GM12878 (cell line): ENCODE measurements at regions not wholly inside any gene's neighbourhood (a gene's known extent, or its start where the extent isn't known, plus 50 kb on each side); places are given as distances from the start of the nearest gene placed in this dataset.

ENCODE experiments used
- SIX5 ChIP-seq: IDR thresholded peaks from 2 replicates; pipeline ENCODE4 v1.6.1; 2011; ENCODE audit warnings: mild to moderate bottlenecking, low read depth, low read length, moderate library complexity; ENCODE audit not compliant: severe bottlenecking
- TAF1 ChIP-seq: IDR thresholded peaks from 2 replicates; pipeline ENCODE4 v1.6.1; 2011; ENCODE audit warnings: mild to moderate bottlenecking, low read depth, low read length, borderline replicate concordance
- TCF3 ChIP-seq: IDR thresholded peaks from 2 replicates; pipeline ENCODE4 v1.6.1; 2012; ENCODE audit warnings: low read depth, mild to moderate bottlenecking, low read length, borderline replicate concordance; ENCODE audit not compliant: insufficient read depth
- ZNF217 ChIP-seq: fragments of 450-650 bp; IDR thresholded peaks from 2 replicates; pipeline ENCODE4 v1.6.1; 2017; ENCODE audit warnings: antibody characterized with exemption, mild to moderate bottlenecking
- ZNF622 ChIP-seq: fragments of 450-650 bp; IDR thresholded peaks from 2 replicates; pipeline ENCODE4 v1.6.1; 2017; ENCODE audit warnings: mild to moderate bottlenecking, inconsistent platforms
- TF ChIP-seq, protein P1 (sequence below): fragments of 450-650 bp; IDR thresholded peaks from 2 replicates; pipeline ENCODE4 v1.6.1; 2017; ENCODE audit warnings: mild to moderate bottlenecking, low read depth, inconsistent platforms; ENCODE audit not compliant: poor library complexity, severe bottlenecking
- TF ChIP-seq, protein P2 (sequence below): fragments of 450-650 bp; IDR thresholded peaks from 2 replicates; pipeline ENCODE4 v1.6.1; 2017; ENCODE audit warnings: mild to moderate bottlenecking
- TF ChIP-seq, protein P3 (sequence below): fragments of 450-650 bp; IDR thresholded peaks from 2 replicates; pipeline ENCODE4 v1.6.1; 2017; ENCODE audit warnings: antibody characterized with exemption, mild to moderate bottlenecking, moderate library complexity
- TF ChIP-seq, protein P4 (sequence below): fragments of 450-650 bp; IDR thresholded peaks from 2 replicates; pipeline ENCODE4 v1.6.1; 2017; ENCODE audit warnings: mild to moderate bottlenecking, moderate library complexity
- TF ChIP-seq, protein P5 (sequence below): fragments of 150-350 bp; IDR thresholded peaks from 2 replicates; pipeline ENCODE4 v1.6.1; 2014; ENCODE audit warnings: mild to moderate bottlenecking, low read depth, low read length

DNA sequence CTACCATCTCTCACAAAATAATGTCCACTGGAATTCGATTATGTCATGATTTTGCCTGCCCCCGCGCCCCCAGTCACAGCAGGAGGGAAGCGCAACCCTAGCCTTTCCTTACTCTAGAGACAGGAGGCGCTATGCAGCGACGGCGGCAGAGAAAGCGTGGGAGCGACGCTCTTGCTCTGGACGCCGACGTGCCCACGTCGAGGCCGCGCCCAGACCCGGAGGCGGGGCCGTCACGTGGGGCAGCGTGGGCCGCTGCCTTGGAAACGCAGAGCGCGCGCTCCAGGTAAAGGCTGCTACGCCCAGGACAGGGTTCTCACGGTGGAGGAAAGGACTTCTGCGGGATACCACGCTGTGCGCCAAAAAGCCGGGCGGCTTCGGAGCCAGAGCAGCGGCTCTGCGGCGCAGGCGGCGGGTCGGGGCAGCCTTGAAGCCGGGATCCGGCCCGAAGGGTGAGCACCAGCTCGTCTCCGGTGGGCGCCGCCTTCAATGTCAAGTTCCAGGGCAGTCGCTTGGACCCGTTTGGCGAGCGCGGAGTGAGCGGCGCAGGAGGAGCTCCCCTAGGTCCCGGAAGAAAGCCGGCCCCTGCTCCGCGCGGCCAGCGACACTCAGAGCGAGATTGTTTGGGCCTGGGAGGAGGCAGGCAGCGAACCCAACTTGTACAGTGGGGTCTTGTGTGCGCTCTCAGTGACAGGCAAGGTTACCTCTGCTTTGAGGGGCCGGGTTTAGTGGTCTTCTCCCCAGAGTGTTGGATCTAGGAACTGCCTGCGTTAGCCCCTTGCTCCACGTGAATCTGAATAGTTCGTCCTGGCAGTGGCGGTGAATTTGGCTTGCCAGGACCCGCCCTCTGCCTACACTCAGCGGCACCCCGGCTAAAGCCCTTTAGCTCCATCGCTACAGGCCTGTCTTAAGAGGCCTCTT, 121.7 kb downstream of the MRPL57 start (continued):
- TF ChIP-seq, protein P1, sequence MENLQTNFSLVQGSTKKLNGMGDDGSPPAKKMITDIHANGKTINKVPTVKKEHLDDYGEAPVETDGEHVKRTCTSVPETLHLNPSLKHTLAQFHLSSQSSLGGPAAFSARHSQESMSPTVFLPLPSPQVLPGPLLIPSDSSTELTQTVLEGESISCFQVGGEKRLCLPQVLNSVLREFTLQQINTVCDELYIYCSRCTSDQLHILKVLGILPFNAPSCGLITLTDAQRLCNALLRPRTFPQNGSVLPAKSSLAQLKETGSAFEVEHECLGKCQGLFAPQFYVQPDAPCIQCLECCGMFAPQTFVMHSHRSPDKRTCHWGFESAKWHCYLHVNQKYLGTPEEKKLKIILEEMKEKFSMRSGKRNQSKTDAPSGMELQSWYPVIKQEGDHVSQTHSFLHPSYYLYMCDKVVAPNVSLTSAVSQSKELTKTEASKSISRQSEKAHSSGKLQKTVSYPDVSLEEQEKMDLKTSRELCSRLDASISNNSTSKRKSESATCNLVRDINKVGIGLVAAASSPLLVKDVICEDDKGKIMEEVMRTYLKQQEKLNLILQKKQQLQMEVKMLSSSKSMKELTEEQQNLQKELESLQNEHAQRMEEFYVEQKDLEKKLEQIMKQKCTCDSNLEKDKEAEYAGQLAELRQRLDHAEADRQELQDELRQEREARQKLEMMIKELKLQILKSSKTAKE: no peak
- TF ChIP-seq, protein P2, sequence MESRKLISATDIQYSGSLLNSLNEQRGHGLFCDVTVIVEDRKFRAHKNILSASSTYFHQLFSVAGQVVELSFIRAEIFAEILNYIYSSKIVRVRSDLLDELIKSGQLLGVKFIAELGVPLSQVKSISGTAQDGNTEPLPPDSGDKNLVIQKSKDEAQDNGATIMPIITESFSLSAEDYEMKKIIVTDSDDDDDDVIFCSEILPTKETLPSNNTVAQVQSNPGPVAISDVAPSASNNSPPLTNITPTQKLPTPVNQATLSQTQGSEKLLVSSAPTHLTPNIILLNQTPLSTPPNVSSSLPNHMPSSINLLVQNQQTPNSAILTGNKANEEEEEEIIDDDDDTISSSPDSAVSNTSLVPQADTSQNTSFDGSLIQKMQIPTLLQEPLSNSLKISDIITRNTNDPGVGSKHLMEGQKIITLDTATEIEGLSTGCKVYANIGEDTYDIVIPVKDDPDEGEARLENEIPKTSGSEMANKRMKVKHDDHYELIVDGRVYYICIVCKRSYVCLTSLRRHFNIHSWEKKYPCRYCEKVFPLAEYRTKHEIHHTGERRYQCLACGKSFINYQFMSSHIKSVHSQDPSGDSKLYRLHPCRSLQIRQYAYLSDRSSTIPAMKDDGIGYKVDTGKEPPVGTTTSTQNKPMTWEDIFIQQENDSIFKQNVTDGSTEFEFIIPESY: no peak
- TF ChIP-seq, protein P3, sequence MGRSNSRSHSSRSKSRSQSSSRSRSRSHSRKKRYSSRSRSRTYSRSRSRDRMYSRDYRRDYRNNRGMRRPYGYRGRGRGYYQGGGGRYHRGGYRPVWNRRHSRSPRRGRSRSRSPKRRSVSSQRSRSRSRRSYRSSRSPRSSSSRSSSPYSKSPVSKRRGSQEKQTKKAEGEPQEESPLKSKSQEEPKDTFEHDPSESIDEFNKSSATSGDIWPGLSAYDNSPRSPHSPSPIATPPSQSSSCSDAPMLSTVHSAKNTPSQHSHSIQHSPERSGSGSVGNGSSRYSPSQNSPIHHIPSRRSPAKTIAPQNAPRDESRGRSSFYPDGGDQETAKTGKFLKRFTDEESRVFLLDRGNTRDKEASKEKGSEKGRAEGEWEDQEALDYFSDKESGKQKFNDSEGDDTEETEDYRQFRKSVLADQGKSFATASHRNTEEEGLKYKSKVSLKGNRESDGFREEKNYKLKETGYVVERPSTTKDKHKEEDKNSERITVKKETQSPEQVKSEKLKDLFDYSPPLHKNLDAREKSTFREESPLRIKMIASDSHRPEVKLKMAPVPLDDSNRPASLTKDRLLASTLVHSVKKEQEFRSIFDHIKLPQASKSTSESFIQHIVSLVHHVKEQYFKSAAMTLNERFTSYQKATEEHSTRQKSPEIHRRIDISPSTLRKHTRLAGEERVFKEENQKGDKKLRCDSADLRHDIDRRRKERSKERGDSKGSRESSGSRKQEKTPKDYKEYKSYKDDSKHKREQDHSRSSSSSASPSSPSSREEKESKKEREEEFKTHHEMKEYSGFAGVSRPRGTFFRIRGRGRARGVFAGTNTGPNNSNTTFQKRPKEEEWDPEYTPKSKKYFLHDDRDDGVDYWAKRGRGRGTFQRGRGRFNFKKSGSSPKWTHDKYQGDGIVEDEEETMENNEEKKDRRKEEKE: no peak
- TF ChIP-seq SIX5: peak; percentile 27
- no peak for TF ChIP-seq ZNF622
- 0 out of 2 replicates have a peak, but pooled peaks have one; percentile 15 for TF ChIP-seq TCF3
- TF ChIP-seq, protein P4, sequence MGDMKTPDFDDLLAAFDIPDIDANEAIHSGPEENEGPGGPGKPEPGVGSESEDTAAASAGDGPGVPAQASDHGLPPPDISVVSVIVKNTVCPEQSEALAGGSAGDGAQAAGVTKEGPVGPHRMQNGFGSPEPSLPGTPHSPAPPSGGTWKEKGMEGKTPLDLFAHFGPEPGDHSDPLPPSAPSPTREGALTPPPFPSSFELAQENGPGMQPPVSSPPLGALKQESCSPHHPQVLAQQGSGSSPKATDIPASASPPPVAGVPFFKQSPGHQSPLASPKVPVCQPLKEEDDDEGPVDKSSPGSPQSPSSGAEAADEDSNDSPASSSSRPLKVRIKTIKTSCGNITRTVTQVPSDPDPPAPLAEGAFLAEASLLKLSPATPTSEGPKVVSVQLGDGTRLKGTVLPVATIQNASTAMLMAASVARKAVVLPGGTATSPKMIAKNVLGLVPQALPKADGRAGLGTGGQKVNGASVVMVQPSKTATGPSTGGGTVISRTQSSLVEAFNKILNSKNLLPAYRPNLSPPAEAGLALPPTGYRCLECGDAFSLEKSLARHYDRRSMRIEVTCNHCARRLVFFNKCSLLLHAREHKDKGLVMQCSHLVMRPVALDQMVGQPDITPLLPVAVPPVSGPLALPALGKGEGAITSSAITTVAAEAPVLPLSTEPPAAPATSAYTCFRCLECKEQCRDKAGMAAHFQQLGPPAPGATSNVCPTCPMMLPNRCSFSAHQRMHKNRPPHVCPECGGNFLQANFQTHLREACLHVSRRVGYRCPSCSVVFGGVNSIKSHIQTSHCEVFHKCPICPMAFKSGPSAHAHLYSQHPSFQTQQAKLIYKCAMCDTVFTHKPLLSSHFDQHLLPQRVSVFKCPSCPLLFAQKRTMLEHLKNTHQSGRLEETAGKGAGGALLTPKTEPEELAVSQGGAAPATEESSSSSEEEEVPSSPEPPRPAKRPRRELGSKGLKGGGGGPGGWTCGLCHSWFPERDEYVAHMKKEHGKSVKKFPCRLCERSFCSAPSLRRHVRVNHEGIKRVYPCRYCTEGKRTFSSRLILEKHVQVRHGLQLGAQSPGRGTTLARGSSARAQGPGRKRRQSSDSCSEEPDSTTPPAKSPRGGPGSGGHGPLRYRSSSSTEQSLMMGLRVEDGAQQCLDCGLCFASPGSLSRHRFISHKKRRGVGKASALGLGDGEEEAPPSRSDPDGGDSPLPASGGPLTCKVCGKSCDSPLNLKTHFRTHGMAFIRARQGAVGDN: no peak
- TF ChIP-seq, protein P5, sequence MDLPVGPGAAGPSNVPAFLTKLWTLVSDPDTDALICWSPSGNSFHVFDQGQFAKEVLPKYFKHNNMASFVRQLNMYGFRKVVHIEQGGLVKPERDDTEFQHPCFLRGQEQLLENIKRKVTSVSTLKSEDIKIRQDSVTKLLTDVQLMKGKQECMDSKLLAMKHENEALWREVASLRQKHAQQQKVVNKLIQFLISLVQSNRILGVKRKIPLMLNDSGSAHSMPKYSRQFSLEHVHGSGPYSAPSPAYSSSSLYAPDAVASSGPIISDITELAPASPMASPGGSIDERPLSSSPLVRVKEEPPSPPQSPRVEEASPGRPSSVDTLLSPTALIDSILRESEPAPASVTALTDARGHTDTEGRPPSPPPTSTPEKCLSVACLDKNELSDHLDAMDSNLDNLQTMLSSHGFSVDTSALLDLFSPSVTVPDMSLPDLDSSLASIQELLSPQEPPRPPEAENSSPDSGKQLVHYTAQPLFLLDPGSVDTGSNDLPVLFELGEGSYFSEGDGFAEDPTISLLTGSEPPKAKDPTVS: no peak
- no peak for TF ChIP-seq ZNF217
- TF ChIP-seq TAF1: no peak; the same call in 1 of the 2 replicates
